ENCODE measurements at regions not wholly inside any gene's neighbourhood (a gene's known extent, or its start where the extent isn't known, plus 50 kb on each side); places are given as distances from the start of the nearest gene placed in this dataset.

- Histone ChIP-seq H3K9me1 (replicated peaks; ENCODE audit: control insufficient read depth, extremely low read depth, insufficient read depth, low read length) (no peaks in the 10 kb centered on the region), H3K79me2 (ENCODE audit: control insufficient read depth, insufficient read depth, low read length) (no peaks in the 10 kb centered on the region), H3K9ac (replicated peaks; ENCODE audit: extremely low read depth, insufficient read depth, low read length) (no peak overlapping the region), H3K4me3 (replicated peaks in 1 of 3; ENCODE audit: insufficient read depth in 1 of 3, low read depth in 1 of 3, low read length in 3 of 3) (no peak overlapping the region), H2AFZ (ENCODE audit: low read depth, low read length) (no peak overlapping the region), H3K4me2 (ENCODE audit: insufficient read depth, low read length) (no peak overlapping the region), H3K27ac (ENCODE audit: insufficient read depth, low read depth, low read length) (peak overlapping the region; percentile 26), H3K4me1 (ENCODE audit: control insufficient read depth, extremely low read depth, insufficient read depth, low read length) (peaks cover 6% of the 10 kb centered on the region), H3K36me3 (ENCODE audit: control insufficient read depth in 2 of 2, extremely low read depth in 1 of 2, insufficient read depth in 2 of 2, low read length in 2 of 2) (no peaks in the 10 kb centered on the region), H3K9me3 (replicated peaks; ENCODE audit: control insufficient read depth, insufficient read depth, low read length) (no peaks in the 10 kb centered on the region), H3K27me3 (ENCODE audit: control insufficient read depth in 2 of 2, insufficient read depth in 2 of 2, low read length in 2 of 2) (no peaks in the 10 kb centered on the region), H4K20me1 (replicated peaks; ENCODE audit: control insufficient read depth, extremely low read depth, insufficient read depth, low read length) (no peaks in the 10 kb centered on the region)
- POLR2A ChIA-PET = no interaction called here
- peak; percentile 8 for FAIRE-seq
- BruUV-seq (replicated peaks) = no TSS peak
- no peak for DNase-seq (ENCODE audit: low read depth, low spot score)
- intact Hi-C loops (cut with micrococcal nuclease) = loop anchor here (5.0 kb wide), 1 partner anchor 802 kb away; no protein-coding TSS in a partner anchor
- dilution Hi-C loops (cut with MboI; ENCODE audit: extremely low pct_ligation_motif_present, low sequenced_read_pairs) = no loop called here
- TF ChIP-seq CTCF (IDR thresholded peaks at IDR 0.05; ENCODE audit: extremely low read depth in 1 of 2, insufficient read depth in 1 of 2, low read depth in 1 of 2, low read length in 2 of 2) = no peak
- no peak for TF ChIP-seq POLR2AphosphoS5 (IDR thresholded peaks at IDR 0.05; ENCODE audit: insufficient read depth, low read depth, low read length)
- TF ChIP-seq MAX (IDR thresholded peaks at IDR 0.05; ENCODE audit: insufficient read depth, insufficient read length) = no peak
- no peak for TF ChIP-seq MYC (IDR thresholded peaks at IDR 0.05; ENCODE audit: low read depth, low read length)
- TF ChIP-seq JUN (IDR thresholded peaks at IDR 0.05; ENCODE audit: borderline replicate concordance, insufficient read depth, insufficient read length, low read depth) = no peak
- no peak for TF ChIP-seq GATA2 (IDR thresholded peaks at IDR 0.05; ENCODE audit: insufficient read depth, insufficient read length, low read depth, low read length)
- TF ChIP-seq EZH2 (IDR thresholded peaks at IDR 0.05; ENCODE audit: borderline replicate concordance, low read depth, low read length, severe bottlenecking) = no peak
- TF ChIP-seq POLR2A (IDR thresholded peaks at IDR 0.05; ENCODE audit: low read depth, low read length) = no peak
- no peak for TF ChIP-seq FOS (IDR thresholded peaks at IDR 0.05; ENCODE audit: borderline replicate concordance, insufficient read depth, low read length)
- CTCF ChIA-PET = no interaction called here
Observed at GRCh38 chr3:181880331-181880730, 168.6 kb downstream of the SOX2 start.
